ENCODE measurements at regions not wholly inside any gene's neighbourhood (a gene's known extent, or its start where the extent isn't known, plus 50 kb on each side); places are given as distances from the start of the nearest gene placed in this dataset.
"Not testable (repeated sequence)": the region's sequence is repeated elsewhere in the genome, so short reads cannot be mapped to it uniquely, and the experiment has no call there.

GRCh38 chr14:38001501-38001900 is 206.2 kb upstream of the SSTR1 start:
- DNase-seq = no peak

GRCh38 chr14:38003746-38004609 is 203.7 kb upstream of the SSTR1 start:
- DNase-seq = no peak

GRCh38 chr14:38004610-38004879 is 203.2 kb upstream of the SSTR1 start:
- no peak for DNase-seq

- not testable (repeated sequence) for DNase-seq
Observed at GRCh38 chr14:38011156-38011555, 196.5 kb upstream of the SSTR1 start.

GRCh38 chr14:38012056-38012455 is 195.6 kb upstream of the SSTR1 start:
- no peak for DNase-seq

GRCh38 chr14:38016497-38016896 is 191.2 kb upstream of the SSTR1 start:
- no peak for DNase-seq

GRCh38 chr14:38021861-38022260 is 185.8 kb upstream of the SSTR1 start:
- DNase-seq = no peak

- no peak for DNase-seq
Observed at GRCh38 chr14:38022775-38023174, 184.9 kb upstream of the SSTR1 start.

- DNase-seq = no peak
Observed at GRCh38 chr14:38038171-38038570, 169.5 kb upstream of the SSTR1 start.

GRCh38 chr14:38038986-38039385 is 168.7 kb upstream of the SSTR1 start:
- DNase-seq = peak; percentile 65

GRCh38 chr14:38039496-38039895 is 168.2 kb upstream of the SSTR1 start:
- no peak for DNase-seq

GRCh38 chr14:38040411-38040810 is 167.3 kb upstream of the SSTR1 start:
- no peak for DNase-seq

GRCh38 chr14:38042322-38042721 is 165.4 kb upstream of the SSTR1 start:
- no peak for DNase-seq

- no peak for DNase-seq
Observed at GRCh38 chr14:38044710-38045109, 163.0 kb upstream of the SSTR1 start.

GRCh38 chr14:38045461-38045860 is 162.2 kb upstream of the SSTR1 start:
- no peak for DNase-seq

GRCh38 chr14:38046160-38046559 is 161.5 kb upstream of the SSTR1 start:
- no peak for DNase-seq

- no peak for DNase-seq
Observed at GRCh38 chr14:38047195-38047902, 160.4 kb upstream of the SSTR1 start.

GRCh38 chr14:38053666-38054065 is 154.0 kb upstream of the SSTR1 start:
- DNase-seq = no peak

- no peak for DNase-seq
Observed at GRCh38 chr14:38056270-38056669, 151.4 kb upstream of the SSTR1 start.

- DNase-seq = not testable (repeated sequence)
Observed at GRCh38 chr14:38062223-38062622, 145.5 kb upstream of the SSTR1 start.

GRCh38 chr14:38063711-38064320 is 143.9 kb upstream of the SSTR1 start:
- DNase-seq = no peak

- no peak for DNase-seq
Observed at GRCh38 chr14:38065106-38065762, 142.5 kb upstream of the SSTR1 start.

- DNase-seq = no peak
Observed at GRCh38 chr14:38070061-38070588, 137.6 kb upstream of the SSTR1 start.
